ENCODE measurements at regions not wholly inside any gene's neighbourhood (a gene's known extent, or its start where the extent isn't known, plus 50 kb on each side); places are given as distances from the start of the nearest gene placed in this dataset.

- H3K9me3 Mint-ChIP-seq = peaks cover 3 to 5% of the 10 kb centered on the region in 2 donors
- no peaks in the 10 kb centered on the region for H3K4me1 Mint-ChIP-seq
- H3K36me3 ChIP-seq (ENCODE audit: control insufficient read depth, insufficient read depth, low read length) = no peaks in the 10 kb centered on the region
- H3K36me3 Mint-ChIP-seq = no peaks in the 10 kb centered on the region
- no peak overlapping the region for H3K27ac Mint-ChIP-seq
- 64% methylated on average over 6 of the region's 6 CpGs for WGBS (ENCODE audit: insufficient coverage)
- H3K4me3 Mint-ChIP-seq = no peak overlapping the region
- intact Hi-C loops (cut with micrococcal nuclease) = no loop called here
- H3K4me1 ChIP-seq (ENCODE audit: control insufficient read depth, insufficient read depth, low read length) = no peaks in the 10 kb centered on the region
- ATAC-seq (no peak), DNase-seq (no peak)
- H3K27me3 Mint-ChIP-seq (ENCODE audit: low read depth in 2 of 2) = no peaks in the 10 kb centered on the region
- no peaks in the 10 kb centered on the region for H3K27me3 ChIP-seq (ENCODE audit: control insufficient read depth, insufficient read depth, low read length)
- no peaks in the 10 kb centered on the region for H3K9me3 ChIP-seq (ENCODE audit: control insufficient read depth, insufficient read depth, low read length)
- H3K27ac ChIP-seq (ENCODE audit: low read length) = no peak overlapping the region
- no peak for TF ChIP-seq CTCF (IDR thresholded peaks at IDR 0.05)
- H3K4me3 ChIP-seq (ENCODE audit: low read length) = no peak overlapping the region
Observed at GRCh38 chr6:97465877-97466561, 183.0 kb upstream of the MMS22L start.

DNA sequence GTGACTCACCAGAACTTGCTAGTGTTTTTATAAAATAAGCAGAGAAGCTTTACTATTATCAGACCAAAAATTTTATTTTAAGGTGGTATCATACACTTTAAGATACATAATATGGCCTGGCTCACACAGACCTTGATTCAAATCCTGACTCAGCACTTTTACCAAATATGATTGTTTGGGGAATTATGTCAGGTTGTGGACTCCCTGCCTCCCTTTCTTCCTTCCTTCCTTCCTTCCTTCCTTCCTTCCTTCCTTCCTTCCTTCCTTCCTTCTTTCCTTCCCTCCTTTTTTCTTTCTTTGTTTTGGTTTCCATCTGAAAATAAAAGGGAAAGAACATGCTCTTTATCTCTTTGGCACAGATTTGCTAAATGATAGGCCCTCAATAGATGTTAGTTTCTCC is 186.0 kb upstream of the MMS22L start:
- no peak for ATAC-seq
- no peaks in the 10 kb centered on the region for H3K4me1 ChIP-seq (ENCODE audit: control insufficient read depth, insufficient read depth, low read length)
- no peak overlapping the region for H3K27ac ChIP-seq (ENCODE audit: low read length)
- no peak for DNase-seq
- no peaks in the 10 kb centered on the region for H3K9me3 ChIP-seq (ENCODE audit: control insufficient read depth, insufficient read depth, low read length)
- H3K27me3 Mint-ChIP-seq (ENCODE audit: low read depth in 2 of 2) = no peaks in the 10 kb centered on the region
- no peaks in the 10 kb centered on the region for H3K36me3 ChIP-seq (ENCODE audit: control insufficient read depth, insufficient read depth, low read length)
- intact Hi-C loops (cut with micrococcal nuclease) = no loop called here
- H3K4me3 ChIP-seq (ENCODE audit: low read length) = no peak overlapping the region
- H3K4me3 Mint-ChIP-seq = no peak overlapping the region
- no peaks in the 10 kb centered on the region for H3K36me3 Mint-ChIP-seq
- no peaks in the 10 kb centered on the region for H3K4me1 Mint-ChIP-seq
- H3K9me3 Mint-ChIP-seq = peaks cover 3 to 5% of the 10 kb centered on the region in 2 donors
- TF ChIP-seq CTCF (IDR thresholded peaks at IDR 0.05) = no peak
- no peak overlapping the region for H3K27ac Mint-ChIP-seq
- no peaks in the 10 kb centered on the region for H3K27me3 ChIP-seq (ENCODE audit: control insufficient read depth, insufficient read depth, low read length)

- DNase-seq (no peak), ATAC-seq (no peak)
- Histone ChIP-seq H3K4me1 (ENCODE audit: control insufficient read depth, insufficient read depth, low read length) (no peaks in the 10 kb centered on the region), H3K9me3 (ENCODE audit: control insufficient read depth, insufficient read depth, low read length) (no peaks in the 10 kb centered on the region), H3K4me3 (ENCODE audit: low read length) (no peak overlapping the region), H3K27me3 (ENCODE audit: control insufficient read depth, insufficient read depth, low read length) (no peaks in the 10 kb centered on the region), H3K27ac (ENCODE audit: low read length) (no peak overlapping the region), H3K36me3 (ENCODE audit: control insufficient read depth, insufficient read depth, low read length) (no peaks in the 10 kb centered on the region)
- H3K9me3 Mint-ChIP-seq = peaks cover 3 to 5% of the 10 kb centered on the region in 2 donors
- no peak overlapping the region for H3K27ac Mint-ChIP-seq
- no peaks in the 10 kb centered on the region for H3K36me3 Mint-ChIP-seq
- H3K27me3 Mint-ChIP-seq (ENCODE audit: low read depth in 2 of 2) = no peaks in the 10 kb centered on the region
- intact Hi-C loops (cut with micrococcal nuclease) = no loop called here
- no peak for TF ChIP-seq CTCF (IDR thresholded peaks at IDR 0.05)
- no peak overlapping the region for H3K4me3 Mint-ChIP-seq
- no peaks in the 10 kb centered on the region for H3K4me1 Mint-ChIP-seq
- 74% methylated on average over 1 of the region's 1 CpG for WGBS (ENCODE audit: insufficient coverage)
Observed at GRCh38 chr6:97469451-97469850, 186.4 kb upstream of the MMS22L start.

- Mint-ChIP-seq H3K4me1 (no peaks in the 10 kb centered on the region), H3K27ac (no peak overlapping the region), H3K9me3 (peaks cover 5 to 8% of the 10 kb centered on the region in 2 donors), H3K36me3 (no peaks in the 10 kb centered on the region), H3K27me3 (ENCODE audit: low read depth in 2 of 2) (no peaks in the 10 kb centered on the region), H3K4me3 (no peak overlapping the region)
- no peaks in the 10 kb centered on the region for H3K36me3 ChIP-seq (ENCODE audit: control insufficient read depth, insufficient read depth, low read length)
- intact Hi-C loops (cut with micrococcal nuclease) = no loop called here
- no peak for ATAC-seq
- no peak for TF ChIP-seq CTCF (IDR thresholded peaks at IDR 0.05)
- DNase-seq = no peak
- WGBS (ENCODE audit: insufficient coverage) = no CpG with 5 or more reads among the region's 2 CpGs
- H3K27ac ChIP-seq (ENCODE audit: low read length) = no peak overlapping the region
- no peaks in the 10 kb centered on the region for H3K27me3 ChIP-seq (ENCODE audit: control insufficient read depth, insufficient read depth, low read length)
- H3K9me3 ChIP-seq (ENCODE audit: control insufficient read depth, insufficient read depth, low read length) = no peaks in the 10 kb centered on the region
- no peak overlapping the region for H3K4me3 ChIP-seq (ENCODE audit: low read length)
- no peaks in the 10 kb centered on the region for H3K4me1 ChIP-seq (ENCODE audit: control insufficient read depth, insufficient read depth, low read length)
Observed at GRCh38 chr6:97470322-97470721, 187.3 kb upstream of the MMS22L start.

All from natural killer cell (primary cell).